ENCODE measurements at regions not wholly inside any gene's neighbourhood (a gene's known extent, or its start where the extent isn't known, plus 50 kb on each side); places are given as distances from the start of the nearest gene placed in this dataset.

GRCh38 chr7:19224951-19225350 lies 79.7 kb upstream of the FERD3L start:
- DNase-seq (ENCODE audit: low read depth in 2 of 2), result no peak
- TF ChIP-seq, protein P1, sequence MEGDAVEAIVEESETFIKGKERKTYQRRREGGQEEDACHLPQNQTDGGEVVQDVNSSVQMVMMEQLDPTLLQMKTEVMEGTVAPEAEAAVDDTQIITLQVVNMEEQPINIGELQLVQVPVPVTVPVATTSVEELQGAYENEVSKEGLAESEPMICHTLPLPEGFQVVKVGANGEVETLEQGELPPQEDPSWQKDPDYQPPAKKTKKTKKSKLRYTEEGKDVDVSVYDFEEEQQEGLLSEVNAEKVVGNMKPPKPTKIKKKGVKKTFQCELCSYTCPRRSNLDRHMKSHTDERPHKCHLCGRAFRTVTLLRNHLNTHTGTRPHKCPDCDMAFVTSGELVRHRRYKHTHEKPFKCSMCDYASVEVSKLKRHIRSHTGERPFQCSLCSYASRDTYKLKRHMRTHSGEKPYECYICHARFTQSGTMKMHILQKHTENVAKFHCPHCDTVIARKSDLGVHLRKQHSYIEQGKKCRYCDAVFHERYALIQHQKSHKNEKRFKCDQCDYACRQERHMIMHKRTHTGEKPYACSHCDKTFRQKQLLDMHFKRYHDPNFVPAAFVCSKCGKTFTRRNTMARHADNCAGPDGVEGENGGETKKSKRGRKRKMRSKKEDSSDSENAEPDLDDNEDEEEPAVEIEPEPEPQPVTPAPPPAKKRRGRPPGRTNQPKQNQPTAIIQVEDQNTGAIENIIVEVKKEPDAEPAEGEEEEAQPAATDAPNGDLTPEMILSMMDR (IDR thresholded peaks at IDR 0.05; ENCODE audit: low read depth, low read length), result no peak
- H3K4me3 ChIP-seq (replicated peaks in 1 of 2; ENCODE audit: low read depth in 2 of 2, low read length in 2 of 2), result no peak overlapping the region

GRCh38 chr7:19215412-19215811 lies 70.2 kb upstream of the FERD3L start:
- H3K4me3 ChIP-seq (replicated peaks in 1 of 2; ENCODE audit: low read depth in 2 of 2, low read length in 2 of 2), result no peak overlapping the region
- peak; percentile 80 to 89 for DNase-seq (ENCODE audit: low read depth in 2 of 2)
- TF ChIP-seq, protein P1 (IDR thresholded peaks at IDR 0.05; ENCODE audit: low read depth, low read length), result no peak

DNA sequence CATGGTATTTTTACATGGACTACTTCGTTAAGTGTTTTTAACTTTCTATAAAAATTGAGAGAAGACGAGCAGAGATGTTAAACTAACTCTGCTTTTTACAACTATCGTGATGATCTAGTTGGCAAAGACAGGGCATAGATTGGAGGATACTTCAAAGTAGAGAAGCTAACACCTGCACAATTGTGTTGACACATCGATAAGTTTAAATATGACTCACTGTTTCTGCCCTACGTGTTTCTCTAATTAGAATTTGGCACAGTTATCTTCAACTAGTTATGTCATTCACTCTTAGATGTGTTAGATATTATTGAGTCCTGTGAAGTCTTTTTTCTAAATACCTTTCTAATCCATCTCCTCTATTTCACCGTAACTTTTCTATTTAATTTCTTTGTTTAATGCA lies 68.5 kb upstream of the FERD3L start:
- DNase-seq (ENCODE audit: low read depth in 2 of 2), result no peak
- TF ChIP-seq, protein P1 (IDR thresholded peaks at IDR 0.05; ENCODE audit: low read depth, low read length), result no peak
- H3K4me3 ChIP-seq (replicated peaks in 1 of 2; ENCODE audit: low read depth in 2 of 2, low read length in 2 of 2), result no peak overlapping the region

DNA sequence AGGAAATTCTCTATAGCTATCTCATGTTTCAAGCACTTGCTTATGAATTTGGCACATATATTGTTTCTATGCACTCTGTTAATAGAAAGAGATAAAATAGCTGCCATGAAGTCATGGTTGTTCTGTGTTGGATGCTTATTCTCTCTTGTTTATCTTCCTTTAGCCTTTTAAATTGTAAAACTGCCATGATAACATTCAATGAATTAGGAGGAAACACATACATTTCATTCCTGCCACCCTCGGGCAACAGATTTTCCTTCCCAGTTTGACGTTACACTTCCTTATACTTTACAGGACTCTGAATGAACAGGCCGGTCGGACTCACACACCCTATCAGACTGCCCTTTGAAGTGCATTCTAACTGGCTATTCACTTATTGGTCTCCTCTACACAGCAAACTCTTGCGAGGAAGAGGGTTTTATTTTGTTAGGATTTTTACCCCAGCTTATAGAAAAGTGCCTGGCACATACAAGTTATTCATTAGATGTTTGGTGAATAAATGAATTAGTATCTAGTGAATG lies 65.7 kb upstream of the FERD3L start:
- H3K4me3 ChIP-seq (replicated peaks in 1 of 2; ENCODE audit: low read depth in 2 of 2, low read length in 2 of 2), result no peak overlapping the region
- no peak for DNase-seq (ENCODE audit: low read depth in 2 of 2)
- TF ChIP-seq, protein P1 (IDR thresholded peaks at IDR 0.05; ENCODE audit: low read depth, low read length), result no peak

GRCh38 chr7:19209166-19209696 lies 64.0 kb upstream of the FERD3L start:
- no peak overlapping the region for H3K4me3 ChIP-seq (replicated peaks in 1 of 2; ENCODE audit: low read depth in 2 of 2, low read length in 2 of 2)
- TF ChIP-seq, protein P1 (IDR thresholded peaks at IDR 0.05; ENCODE audit: low read depth, low read length), result no peak
- DNase-seq (ENCODE audit: low read depth in 2 of 2), result peak in 1 of 2 donors; percentile 3

- TF ChIP-seq, protein P1 (IDR thresholded peaks at IDR 0.05; ENCODE audit: low read depth, low read length), result no peak
- no peak for DNase-seq (ENCODE audit: low read depth in 2 of 2)
These were observed 61.5 kb upstream of the FERD3L start for GRCh38 chr7:19206721-19207120.

GRCh38 chr7:19203686-19204085 lies 58.5 kb upstream of the FERD3L start:
- no peak overlapping the region for H3K4me3 ChIP-seq (replicated peaks in 1 of 2; ENCODE audit: low read depth in 2 of 2, low read length in 2 of 2)
- TF ChIP-seq, protein P1 (IDR thresholded peaks at IDR 0.05; ENCODE audit: low read depth, low read length), result no peak
- DNase-seq (ENCODE audit: low read depth in 2 of 2), result peak in 1 of 2 donors; percentile 26

More at GRCh38 chr7:19206721-19207120, 61.5 kb upstream of the FERD3L start:
- no peak overlapping the region for H3K4me3 ChIP-seq (replicated peaks in 1 of 2; ENCODE audit: low read depth in 2 of 2, low read length in 2 of 2)
